Right atrium auricular region (tissue), 2 donors: ENCODE measurements at regions not wholly inside any gene's neighbourhood (a gene's known extent, or its start where the extent isn't known, plus 50 kb on each side); places are given as distances from the start of the nearest gene placed in this dataset.

Experiments used
- DNase-seq: peaks from one replicate; pipeline ENCODE4 v3.0.0-alpha.2; 2019; ENCODE audit warnings: low spot score
- H3K27ac ChIP-seq, 2 donors: fragments of 200-600 bp; sonication (generic); 1 replicate in 1 of 2; 2 replicates in 1 of 2; pipeline ENCODE4 v1.5.1; 2016 to 2019
- H3K27me3 ChIP-seq, 2 donors: fragments of 200-600 bp; sonication (generic); one replicate each; pipeline versions ENCODE4 v1.5.1 to v1.6.0; 2017 to 2019
- H3K36me3 ChIP-seq: fragments of 200-600 bp; sonication (generic); one replicate; pipeline ENCODE4 v1.5.1; 2016
- H3K4me1 ChIP-seq, 2 donors: fragments of 200-600 bp; sonication (generic); one replicate each; pipeline versions ENCODE4 v1.5.1 to v1.6.0; 2017 to 2019
- H3K4me3 ChIP-seq, 2 donors: fragments of 200-600 bp; sonication (generic); 1 replicate in 1 of 2; 2 replicates in 1 of 2; pipeline ENCODE4 v1.5.1; 2017 to 2019; ENCODE audit warnings: mild to moderate bottlenecking in 1 of 2, moderate library complexity in 1 of 2
- H3K9me3 ChIP-seq, 2 donors: fragments of 200-600 bp; sonication (generic); one replicate each; pipeline ENCODE4 v1.5.1; 2019
- TF ChIP-seq, protein P1 (sequence below), 2 donors: fragments of 200-600 bp; sonication (generic); IDR thresholded peaks; one replicate each; pipeline ENCODE4 v1.5.1; 2019; ENCODE audit warnings: antibody characterized with exemption in 2 of 2

GRCh38 chr2:23250371-23250770, 134.6 kb upstream of the KLHL29 start:
- TF ChIP-seq, protein P1, sequence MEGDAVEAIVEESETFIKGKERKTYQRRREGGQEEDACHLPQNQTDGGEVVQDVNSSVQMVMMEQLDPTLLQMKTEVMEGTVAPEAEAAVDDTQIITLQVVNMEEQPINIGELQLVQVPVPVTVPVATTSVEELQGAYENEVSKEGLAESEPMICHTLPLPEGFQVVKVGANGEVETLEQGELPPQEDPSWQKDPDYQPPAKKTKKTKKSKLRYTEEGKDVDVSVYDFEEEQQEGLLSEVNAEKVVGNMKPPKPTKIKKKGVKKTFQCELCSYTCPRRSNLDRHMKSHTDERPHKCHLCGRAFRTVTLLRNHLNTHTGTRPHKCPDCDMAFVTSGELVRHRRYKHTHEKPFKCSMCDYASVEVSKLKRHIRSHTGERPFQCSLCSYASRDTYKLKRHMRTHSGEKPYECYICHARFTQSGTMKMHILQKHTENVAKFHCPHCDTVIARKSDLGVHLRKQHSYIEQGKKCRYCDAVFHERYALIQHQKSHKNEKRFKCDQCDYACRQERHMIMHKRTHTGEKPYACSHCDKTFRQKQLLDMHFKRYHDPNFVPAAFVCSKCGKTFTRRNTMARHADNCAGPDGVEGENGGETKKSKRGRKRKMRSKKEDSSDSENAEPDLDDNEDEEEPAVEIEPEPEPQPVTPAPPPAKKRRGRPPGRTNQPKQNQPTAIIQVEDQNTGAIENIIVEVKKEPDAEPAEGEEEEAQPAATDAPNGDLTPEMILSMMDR (IDR thresholded peaks at IDR 0.05) = no peak
- Histone ChIP-seq H3K9me3 (no peaks in the 10 kb centered on the region), H3K4me1 (peaks cover 0 to 7% of the 10 kb centered on the region in 2 donors), H3K4me3 (no peak overlapping the region), H3K36me3 (no peaks in the 10 kb centered on the region), H3K27me3 (no peaks in the 10 kb centered on the region), H3K27ac (no peak overlapping the region)
- DNase-seq = no peak

GRCh38 chr2:23256643-23257042, 128.3 kb upstream of the KLHL29 start:
- H3K9me3 ChIP-seq = no peaks in the 10 kb centered on the region
- no peaks in the 10 kb centered on the region for H3K4me1 ChIP-seq
- TF ChIP-seq, protein P1 (IDR thresholded peaks at IDR 0.05) = no peak
- no peaks in the 10 kb centered on the region for H3K27me3 ChIP-seq
- no peaks in the 10 kb centered on the region for H3K36me3 ChIP-seq
- H3K4me3 ChIP-seq = no peak overlapping the region
- DNase-seq = no peak
- no peak overlapping the region for H3K27ac ChIP-seq

GRCh38 chr2:23260621-23261020, 124.4 kb upstream of the KLHL29 start:
- DNase-seq = no peak
- Histone ChIP-seq H3K36me3 (no peaks in the 10 kb centered on the region), H3K27me3 (no peaks in the 10 kb centered on the region), H3K9me3 (no peaks in the 10 kb centered on the region), H3K4me1 (no peaks in the 10 kb centered on the region), H3K4me3 (no peak overlapping the region), H3K27ac (no peak overlapping the region)
- TF ChIP-seq, protein P1 (IDR thresholded peaks at IDR 0.05) = no peak

GRCh38 chr2:23268467-23269263, 116.3 kb upstream of the KLHL29 start:
- H3K4me1 ChIP-seq = peaks cover 0 to 6% of the 10 kb centered on the region in 2 donors
- H3K27me3 ChIP-seq = no peaks in the 10 kb centered on the region
- TF ChIP-seq, protein P1 (IDR thresholded peaks at IDR 0.05) = no peak
- no peak for DNase-seq
- no peaks in the 10 kb centered on the region for H3K36me3 ChIP-seq
- H3K27ac ChIP-seq = no peak overlapping the region
- H3K9me3 ChIP-seq = no peaks in the 10 kb centered on the region
- H3K4me3 ChIP-seq = no peak overlapping the region

- Histone ChIP-seq H3K27me3 (no peaks in the 10 kb centered on the region), H3K9me3 (no peaks in the 10 kb centered on the region), H3K4me3 (no peak overlapping the region), H3K4me1 (peaks cover 0 to 6% of the 10 kb centered on the region in 2 donors), H3K27ac (no peak overlapping the region), H3K36me3 (no peaks in the 10 kb centered on the region)
- no peak for DNase-seq
- TF ChIP-seq, protein P1 (IDR thresholded peaks at IDR 0.05) = no peak
These were observed 115.2 kb upstream of the KLHL29 start for GRCh38 chr2:23269747-23270146.

GRCh38 chr2:23270810-23271209, 114.2 kb upstream of the KLHL29 start:
- H3K36me3 ChIP-seq = no peaks in the 10 kb centered on the region
- H3K9me3 ChIP-seq = no peaks in the 10 kb centered on the region
- no peak for DNase-seq
- no peaks in the 10 kb centered on the region for H3K27me3 ChIP-seq
- no peak overlapping the region for H3K4me3 ChIP-seq
- TF ChIP-seq, protein P1 (IDR thresholded peaks at IDR 0.05) = no peak
- H3K27ac ChIP-seq = no peak overlapping the region
- H3K4me1 ChIP-seq = peaks cover 0 to 6% of the 10 kb centered on the region in 2 donors
